Body of pancreas (tissue), 4 donors: ENCODE measurements at regions not wholly inside any gene's neighbourhood (a gene's known extent, or its start where the extent isn't known, plus 50 kb on each side); places are given as distances from the start of the nearest gene placed in this dataset.

Source experiments
- ATAC-seq: fragments of 150-250 bp; one replicate; pipeline ENCODE4 v1.9.1; 2016
- DNase-seq, 4 donors: peaks; one replicate each; pipeline ENCODE4 v3.0.0-alpha.2; 2019
- H3K27ac ChIP-seq, 4 donors: fragments of 200-600 bp; sonication (generic); 1 replicate in 3 of 4; 2 replicates in 1 of 4; pipeline versions ENCODE4 v1.5.1 to v1.6.1; 2016 to 2019; ENCODE audit warnings: mild to moderate bottlenecking in 1 of 4, mixed read lengths in 1 of 4, moderate library complexity in 1 of 4
- H3K27me3 ChIP-seq, 2 donors: fragments of 200-600 bp; sonication (generic); one replicate each; pipeline ENCODE4 v1.6.0; 2016; ENCODE audit warnings: mild to moderate bottlenecking in 1 of 2
- H3K36me3 ChIP-seq, 2 donors: fragments of 200-600 bp; sonication (generic); replicated peaks in 1 of 2; 2 replicates each; pipeline ENCODE4 v1.5.1; 2016; ENCODE audit warnings: low read depth in 2 of 2; ENCODE audit not compliant: insufficient read depth in 1 of 2
- H3K4me1 ChIP-seq: fragments of 200-600 bp; sonication (generic); one replicate; pipeline ENCODE4 v1.6.0; 2016
- H3K4me3 ChIP-seq, 2 donors: fragments of 200-600 bp; sonication (generic); 1 replicate in 1 of 2; 2 replicates in 1 of 2; pipeline ENCODE4 v1.5.1; 2016 to 2019
- H3K9me3 ChIP-seq, 3 donors: fragments of 200-600 bp; sonication (generic); 1 replicate in 2 of 3; 2 replicates in 1 of 3; pipeline ENCODE4 v1.5.1; 2016
- POLR2A ChIP-seq, 3 donors: fragments of 450-650 bp; IDR thresholded peaks; one replicate each; pipeline ENCODE4 v1.6.1; 2016; ENCODE audit warnings: antibody characterized with exemption in 3 of 3, mild to moderate bottlenecking in 2 of 3
- WGBS, 2 donors: methylation state at CpG; one replicate each; pipeline ENCODE4 v1.1.5; 2017; 5-methylcytosine and 5-hydroxymethylcytosine counted together
- intact Hi-C: fragments of 100-400 bp; cut with DNase I; formaldehyde crosslinking; loops from one replicate; pipeline ENCODE4 v1.15.1; 2023
- TF ChIP-seq, protein P1 (sequence below), 7 experiments: fragments of 450-650 bp in 4 of 7; fragments of 200-600 bp in 3 of 7; sonication (generic) in 3 of 7; IDR thresholded peaks; one replicate each; pipeline ENCODE4 v1.5.1; 2016 to 2019; ENCODE audit warnings: antibody characterized with exemption in 7 of 7

DNA sequence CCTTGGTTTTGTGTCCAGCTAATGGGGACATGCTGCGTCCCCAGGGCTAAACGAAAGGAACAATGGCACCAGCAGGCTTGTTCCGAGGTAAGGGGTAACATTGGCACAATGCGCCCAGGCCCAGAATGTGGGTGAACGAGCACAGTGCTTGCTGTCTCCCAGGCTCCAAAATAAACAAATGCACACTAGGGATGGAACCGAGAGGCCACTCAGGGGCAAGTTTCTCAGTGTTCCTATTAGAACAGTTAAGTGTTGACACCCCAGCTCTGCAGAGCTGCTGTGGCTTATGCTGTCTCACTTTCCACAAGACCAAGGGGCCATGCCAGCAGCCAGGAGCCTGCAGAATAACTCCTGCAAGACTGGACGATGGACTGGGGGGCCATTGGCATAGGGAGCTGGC lies 492.4 kb downstream of the GADD45G start:
- no peak for DNase-seq
- WGBS, 2 donors, result 93 to 94% methylated on average over 7 of the region's 7 CpGs
- H3K9me3 ChIP-seq, result no peaks in the 10 kb centered on the region

DNA sequence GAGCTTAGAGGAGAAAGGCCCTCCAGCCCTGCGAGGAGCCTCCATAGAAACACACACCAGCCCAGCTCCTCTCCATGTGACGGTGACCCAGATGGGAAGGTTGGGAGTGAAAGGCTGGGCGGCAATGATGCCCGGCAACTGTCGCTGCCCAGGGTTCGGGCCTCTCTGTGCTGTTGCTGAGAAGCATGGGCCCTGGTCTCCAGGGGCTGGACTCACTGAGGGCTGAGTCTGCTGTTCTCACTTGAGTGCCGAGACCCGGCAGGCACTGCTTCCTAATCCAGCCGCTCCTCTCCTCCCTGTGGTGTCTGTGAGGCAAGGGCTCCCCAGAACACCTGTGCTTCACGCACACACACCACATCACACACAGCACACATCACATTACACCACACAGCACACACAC lies 493.6 kb downstream of the GADD45G start:
- 72 to 80% methylated on average over 7 to 10 of the region's 10 CpGs for WGBS, 2 donors
- no peak for TF ChIP-seq POLR2A (IDR thresholded peaks at IDR 0.05)

More for the DNA sequence above, 492.4 kb downstream of the GADD45G start:
- TF ChIP-seq POLR2A (IDR thresholded peaks at IDR 0.05), result no peak
- TF ChIP-seq, protein P1, sequence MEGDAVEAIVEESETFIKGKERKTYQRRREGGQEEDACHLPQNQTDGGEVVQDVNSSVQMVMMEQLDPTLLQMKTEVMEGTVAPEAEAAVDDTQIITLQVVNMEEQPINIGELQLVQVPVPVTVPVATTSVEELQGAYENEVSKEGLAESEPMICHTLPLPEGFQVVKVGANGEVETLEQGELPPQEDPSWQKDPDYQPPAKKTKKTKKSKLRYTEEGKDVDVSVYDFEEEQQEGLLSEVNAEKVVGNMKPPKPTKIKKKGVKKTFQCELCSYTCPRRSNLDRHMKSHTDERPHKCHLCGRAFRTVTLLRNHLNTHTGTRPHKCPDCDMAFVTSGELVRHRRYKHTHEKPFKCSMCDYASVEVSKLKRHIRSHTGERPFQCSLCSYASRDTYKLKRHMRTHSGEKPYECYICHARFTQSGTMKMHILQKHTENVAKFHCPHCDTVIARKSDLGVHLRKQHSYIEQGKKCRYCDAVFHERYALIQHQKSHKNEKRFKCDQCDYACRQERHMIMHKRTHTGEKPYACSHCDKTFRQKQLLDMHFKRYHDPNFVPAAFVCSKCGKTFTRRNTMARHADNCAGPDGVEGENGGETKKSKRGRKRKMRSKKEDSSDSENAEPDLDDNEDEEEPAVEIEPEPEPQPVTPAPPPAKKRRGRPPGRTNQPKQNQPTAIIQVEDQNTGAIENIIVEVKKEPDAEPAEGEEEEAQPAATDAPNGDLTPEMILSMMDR (IDR thresholded peaks at IDR 0.05), result no peak
- no peaks in the 10 kb centered on the region for H3K27me3 ChIP-seq
- ATAC-seq, result no peak
- H3K27ac ChIP-seq, result no peak overlapping the region
- no peaks in the 10 kb centered on the region for H3K36me3 ChIP-seq
- intact Hi-C loops, result loop anchor here (2.0 kb wide), 1 partner anchor 496 kb away; no protein-coding TSS in a partner anchor
- H3K4me1 ChIP-seq, result peaks cover 15% of the 10 kb centered on the region
- no peak overlapping the region for H3K4me3 ChIP-seq

DNA sequence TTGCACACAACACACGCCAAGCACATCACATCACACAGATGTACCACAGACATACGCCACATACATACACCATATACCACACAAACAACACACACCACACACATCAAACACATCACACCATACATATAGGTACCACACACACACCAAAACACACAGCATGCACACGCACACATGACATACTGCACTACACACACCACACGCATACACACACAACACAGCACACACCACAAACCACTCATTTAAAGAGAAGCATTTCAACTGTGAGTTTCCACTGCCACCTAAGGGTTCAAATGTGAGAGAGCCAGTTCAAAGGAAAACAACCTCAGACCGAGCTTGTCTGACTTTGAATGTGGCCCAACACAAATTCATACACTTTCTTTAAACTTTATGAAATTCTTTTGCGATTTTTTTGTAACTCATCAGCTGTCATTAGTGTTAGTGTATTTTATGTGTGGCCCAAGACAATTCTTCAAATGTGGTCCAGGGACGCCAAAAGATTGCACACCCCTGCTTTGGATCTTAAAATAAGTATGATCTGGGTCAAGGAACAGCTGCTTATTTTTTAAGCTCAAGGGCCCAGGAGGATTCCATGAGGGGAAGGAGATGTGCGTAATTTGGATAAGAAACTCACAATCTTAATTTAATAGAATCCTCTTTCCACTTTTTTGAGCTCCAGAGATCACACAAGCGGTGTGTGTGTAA lies 494.6 kb downstream of the GADD45G start:
- DNase-seq (peak in 1 of 4 donors; percentile 31), ATAC-seq (peak; percentile 26)
- intact Hi-C loops, result no loop called here
- peaks cover 18% of the 10 kb centered on the region for H3K4me1 ChIP-seq
- no peaks in the 10 kb centered on the region for H3K27me3 ChIP-seq
- H3K36me3 ChIP-seq, result no peaks in the 10 kb centered on the region
- H3K4me3 ChIP-seq, result no peak overlapping the region
- 49% methylated on average over 9 of the region's 9 CpGs for WGBS, 2 donors
- H3K27ac ChIP-seq, result no peak overlapping the region
- H3K9me3 ChIP-seq, result no peaks in the 10 kb centered on the region
- TF ChIP-seq, protein P1 (IDR thresholded peaks at IDR 0.05), result peak in 6 of 7 experiments; percentile 26 to 87 (median 68)
- no peak for TF ChIP-seq POLR2A (IDR thresholded peaks at IDR 0.05)

More for the DNA sequence above, 493.6 kb downstream of the GADD45G start:
- no peaks in the 10 kb centered on the region for H3K9me3 ChIP-seq
- H3K27ac ChIP-seq, result no peak overlapping the region
- DNase-seq (no peak), ATAC-seq (no peak)
- H3K4me3 ChIP-seq, result no peak overlapping the region
- H3K4me1 ChIP-seq, result peaks cover 18% of the 10 kb centered on the region
- no peaks in the 10 kb centered on the region for H3K36me3 ChIP-seq
- intact Hi-C loops, result no loop called here
- H3K27me3 ChIP-seq, result no peaks in the 10 kb centered on the region

DNA sequence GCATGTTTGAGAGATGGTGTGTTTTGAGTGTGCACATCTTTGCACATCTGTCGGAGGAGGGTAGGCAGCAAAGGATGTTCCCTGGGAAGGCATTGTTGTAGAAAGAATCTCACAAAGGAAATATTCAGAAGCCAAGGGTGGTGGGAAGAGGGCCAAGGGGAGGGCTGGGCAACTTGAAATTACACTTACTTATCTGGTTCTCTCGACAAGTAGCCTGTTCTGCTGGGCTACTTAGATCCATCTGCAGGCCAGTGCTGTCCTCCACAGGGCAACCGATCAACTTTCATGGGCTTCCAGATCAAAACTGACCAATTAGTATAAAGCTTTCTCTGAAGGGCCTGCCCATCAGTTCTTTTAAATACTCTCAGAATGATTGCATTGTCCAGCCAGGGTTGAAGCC lies 495.2 kb downstream of the GADD45G start:
- ATAC-seq (no peak), DNase-seq (no peak)
- 56 to 68% methylated on average over 3 of the region's 3 CpGs for WGBS, 2 donors
- peaks cover 18% of the 10 kb centered on the region for H3K4me1 ChIP-seq
- no peaks in the 10 kb centered on the region for H3K9me3 ChIP-seq
- H3K4me3 ChIP-seq, result no peak overlapping the region
- no peak overlapping the region for H3K27ac ChIP-seq
- H3K36me3 ChIP-seq, result no peaks in the 10 kb centered on the region
- no peak for TF ChIP-seq POLR2A (IDR thresholded peaks at IDR 0.05)
- TF ChIP-seq, protein P1 (IDR thresholded peaks at IDR 0.05), result no peak
- no peaks in the 10 kb centered on the region for H3K27me3 ChIP-seq
- intact Hi-C loops, result loop anchor here (5.0 to 10.0 kb wide), 2 partner anchors 103 to 405 kb away; no protein-coding TSS in a partner anchor

DNA sequence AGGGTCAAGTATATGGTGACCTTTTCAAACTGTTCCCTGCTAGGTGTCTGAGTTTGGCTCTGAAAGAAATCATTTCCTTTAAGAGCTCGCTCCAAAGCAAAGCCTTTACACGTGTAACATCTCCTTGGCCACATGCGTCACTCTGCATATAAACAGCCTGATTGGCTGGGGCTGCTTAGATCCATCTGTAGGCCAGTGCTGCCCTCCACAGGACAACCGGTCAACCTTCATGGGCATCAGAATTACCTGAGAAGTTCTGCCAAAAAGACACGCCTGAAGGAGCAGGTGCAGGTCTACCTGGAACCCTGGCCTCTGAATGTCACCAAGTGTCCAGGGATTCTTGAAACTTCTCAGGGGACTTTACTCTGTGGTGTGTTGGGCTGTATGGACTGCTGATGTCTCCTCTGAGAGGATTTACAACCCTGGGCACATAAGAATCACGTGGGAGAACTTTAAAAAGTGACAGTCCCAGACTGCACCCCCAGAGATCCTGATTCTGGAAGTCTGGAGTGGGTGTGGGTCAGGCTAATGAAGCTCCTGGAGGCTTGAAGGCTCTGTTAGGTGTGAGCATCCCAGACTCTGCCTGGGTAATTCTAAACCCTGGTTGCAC lies 497.6 kb downstream of the GADD45G start:
- 9 to 12% methylated on average over 5 to 6 of the region's 6 CpGs for WGBS, 2 donors
- DNase-seq, result peak; percentile 92 to 97 (median 95)
- no peak overlapping the region for H3K4me3 ChIP-seq
- intact Hi-C loops, result loop anchor here (5.0 to 10.0 kb wide), 2 partner anchors 105 to 408 kb away; no protein-coding TSS in a partner anchor
- H3K27ac ChIP-seq, result peak overlapping the region in 2 of 4 donors; percentile 3 to 8
- peaks cover 18% of the 10 kb centered on the region for H3K4me1 ChIP-seq
- H3K27me3 ChIP-seq, result no peaks in the 10 kb centered on the region
- TF ChIP-seq, protein P1 (IDR thresholded peaks at IDR 0.05), result peak; percentile 65 to 98 (median 94)
- no peak for TF ChIP-seq POLR2A (IDR thresholded peaks at IDR 0.05)
- peak; percentile 95 for ATAC-seq
- no peaks in the 10 kb centered on the region for H3K9me3 ChIP-seq
- H3K36me3 ChIP-seq, result no peaks in the 10 kb centered on the region
